ENCODE measurements at regions not wholly inside any gene's neighbourhood (a gene's known extent, or its start where the extent isn't known, plus 50 kb on each side); places are given as distances from the start of the nearest gene placed in this dataset.
"Not testable (repeated sequence)": the region's sequence is repeated elsewhere in the genome, so short reads cannot be mapped to it uniquely, and the experiment has no call there.

DNA sequence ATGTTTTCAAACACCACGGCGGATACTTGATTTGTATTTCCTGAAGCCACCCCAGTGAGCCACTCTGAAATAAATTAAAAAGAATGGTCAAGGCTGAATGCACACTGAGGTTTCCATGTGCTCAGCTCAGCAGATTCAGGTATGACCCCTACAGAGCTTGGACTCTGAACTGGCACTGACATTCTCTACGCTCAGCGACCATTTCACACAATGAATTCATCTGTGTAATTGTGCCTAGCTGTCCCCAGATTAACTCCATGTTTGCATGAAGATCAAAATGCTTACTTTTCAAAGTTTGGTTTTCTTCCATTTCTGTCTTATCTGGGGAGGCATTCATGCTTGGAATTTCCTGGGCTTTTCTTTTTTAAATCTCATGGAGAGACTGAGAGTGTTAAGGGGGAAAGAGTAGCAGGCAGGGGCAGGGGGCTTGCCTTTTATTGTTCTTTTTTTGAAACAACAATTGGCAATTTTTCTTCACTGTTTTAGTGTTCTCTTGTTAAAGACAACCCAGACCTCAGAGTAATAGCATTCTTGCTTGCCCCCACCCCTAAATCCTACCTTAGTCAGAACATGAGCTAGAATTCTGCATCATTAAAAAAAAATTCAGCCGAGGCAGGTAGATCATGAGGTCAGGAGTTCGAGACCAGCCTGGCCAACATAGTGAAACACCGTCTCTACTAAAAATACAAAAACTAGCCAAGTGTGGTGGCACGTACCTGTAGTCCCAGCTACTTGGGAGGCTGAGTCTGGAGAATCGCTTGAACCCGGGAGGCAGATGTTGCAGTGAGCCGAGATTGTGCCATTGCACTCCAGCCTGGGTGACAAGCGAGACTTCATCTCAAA is 85.5 kb upstream of the HNF1B start:
- no peak for ATAC-seq
- DNase-seq: no peak

GRCh38 chr17:37829592-37830123 is 84.8 kb upstream of the HNF1B start:
- intact Hi-C loops (cut with DNase I): no loop called here
- no peak for DNase-seq
- no peak for ATAC-seq

More for the DNA sequence above, 85.5 kb upstream of the HNF1B start:
- intact Hi-C loops (cut with DNase I): no loop called here

- intact Hi-C loops (cut with DNase I): no loop called here
- ATAC-seq: peak in 1 of 2 donors; percentile 19
These were observed 83.8 kb upstream of the HNF1B start for GRCh38 chr17:37828651-37829124.

DNA sequence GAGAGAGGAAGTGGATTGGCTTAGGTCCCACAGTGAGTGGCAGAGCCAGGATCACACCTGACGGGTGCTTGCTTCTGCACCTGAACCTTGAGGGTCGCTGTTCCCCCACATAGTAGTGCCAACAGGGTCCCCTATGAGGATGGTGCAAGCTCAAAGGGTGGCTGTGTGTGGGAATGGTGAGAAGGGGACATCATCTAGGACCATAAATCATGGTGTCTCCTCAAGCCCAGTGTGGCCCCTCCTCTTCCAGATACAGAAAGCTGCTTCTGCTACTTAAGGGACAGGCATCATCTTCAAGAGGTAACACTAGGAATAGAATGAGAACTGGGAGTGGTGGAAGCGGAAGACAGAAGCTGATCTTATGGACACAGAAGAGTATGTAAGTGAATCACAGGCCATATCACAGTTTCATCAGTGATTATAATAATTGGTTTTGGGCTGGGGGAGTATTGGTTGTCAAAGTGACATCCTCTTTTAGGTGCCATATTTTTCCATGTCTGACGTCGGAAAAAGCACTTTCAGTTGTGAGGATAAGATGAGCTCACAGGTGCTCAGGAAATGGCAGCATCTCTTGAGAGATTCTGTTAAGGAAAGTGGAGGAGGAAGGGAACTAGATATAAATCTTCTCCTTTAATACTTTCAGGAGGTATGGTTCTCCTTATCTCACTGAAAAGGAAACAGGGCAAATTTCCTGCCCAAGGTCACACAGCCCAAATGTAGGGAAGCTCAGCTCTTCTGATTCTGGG is 83.2 kb upstream of the HNF1B start:
- DNase-seq (no peak), ATAC-seq (no peak)
- intact Hi-C loops (cut with DNase I): no loop called here

More at GRCh38 chr17:37828651-37829124, 83.8 kb upstream of the HNF1B start:
- DNase-seq: no peak

GRCh38 chr17:37826497-37827430 is 81.9 kb upstream of the HNF1B start:
- no peak for DNase-seq
- intact Hi-C loops (cut with DNase I): no loop called here
- ATAC-seq: peak in 1 of 2 donors; percentile 60

GRCh38 chr17:37825851-37826250 is 81.0 kb upstream of the HNF1B start:
- intact Hi-C loops (cut with DNase I): no loop called here
- ATAC-seq: no peak
- DNase-seq: no peak

GRCh38 chr17:37824534-37825485 is 80.0 kb upstream of the HNF1B start:
- ATAC-seq: peak in 1 of 2 donors; percentile 48
- intact Hi-C loops (cut with DNase I): no loop called here
- no peak for DNase-seq

DNA sequence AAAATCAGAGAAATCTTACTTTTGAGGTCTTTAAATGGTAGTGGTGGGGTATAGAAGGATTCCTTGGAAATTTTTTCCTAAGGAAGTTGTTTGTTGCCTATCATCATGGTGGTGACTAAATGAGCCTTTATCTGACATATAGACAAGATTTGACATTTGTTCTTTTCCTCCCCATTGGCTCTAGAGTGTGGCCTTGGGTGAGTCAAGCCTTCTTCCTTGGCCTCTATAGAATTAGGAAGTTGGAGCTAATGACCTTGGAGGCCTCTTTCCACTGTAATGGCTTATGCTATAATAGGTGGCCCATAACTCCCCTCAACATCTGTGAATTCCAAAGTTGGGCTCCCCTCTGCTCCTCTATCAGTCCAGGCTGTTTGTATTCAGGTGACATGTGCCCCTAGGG is 79.1 kb upstream of the HNF1B start:
- ATAC-seq (no peak), DNase-seq (no peak)
- intact Hi-C loops (cut with DNase I): no loop called here

- intact Hi-C loops (cut with DNase I): no loop called here
- ATAC-seq: no peak
- no peak for DNase-seq
These were observed 76.3 kb upstream of the HNF1B start for GRCh38 chr17:37820995-37821713.

- intact Hi-C loops (cut with DNase I): no loop called here
- ATAC-seq: no peak
- no peak for DNase-seq
These were observed 75.6 kb upstream of the HNF1B start for GRCh38 chr17:37820313-37820994.

DNA sequence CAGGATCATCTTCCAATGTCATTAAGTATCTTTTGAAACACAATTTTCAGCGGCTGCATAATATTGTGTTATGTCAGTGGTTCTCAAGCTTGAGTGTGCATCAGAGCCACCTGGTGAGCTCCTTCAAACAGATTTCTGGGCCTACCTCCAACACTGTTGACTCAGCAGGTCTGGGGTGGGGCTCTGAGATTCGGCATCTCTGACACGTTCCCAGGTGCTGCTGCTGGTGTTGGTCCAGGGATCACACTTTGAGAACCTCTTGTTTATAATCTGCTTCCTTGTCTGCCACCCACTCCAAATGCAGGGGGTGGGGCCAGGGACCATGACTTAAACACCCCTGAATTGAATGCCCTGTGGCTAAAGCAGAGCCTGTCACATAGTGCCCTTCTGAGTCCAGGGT is 73.8 kb upstream of the HNF1B start:
- no peak for DNase-seq
- intact Hi-C loops (cut with DNase I): loop anchor here in 1 of 2 donors (5.0 to 10.0 kb wide), 2 partner anchors 166 to 294 kb away; no protein-coding TSS in a partner anchor
- ATAC-seq: peak in 1 of 2 donors; percentile 56

GRCh38 chr17:37816950-37817349 is 72.1 kb upstream of the HNF1B start:
- DNase-seq (no peak), ATAC-seq (no peak)
- intact Hi-C loops (cut with DNase I): loop anchor here in 1 of 2 donors (5.0 to 10.0 kb wide), 2 partner anchors 165 to 292 kb away; no protein-coding TSS in a partner anchor

DNA sequence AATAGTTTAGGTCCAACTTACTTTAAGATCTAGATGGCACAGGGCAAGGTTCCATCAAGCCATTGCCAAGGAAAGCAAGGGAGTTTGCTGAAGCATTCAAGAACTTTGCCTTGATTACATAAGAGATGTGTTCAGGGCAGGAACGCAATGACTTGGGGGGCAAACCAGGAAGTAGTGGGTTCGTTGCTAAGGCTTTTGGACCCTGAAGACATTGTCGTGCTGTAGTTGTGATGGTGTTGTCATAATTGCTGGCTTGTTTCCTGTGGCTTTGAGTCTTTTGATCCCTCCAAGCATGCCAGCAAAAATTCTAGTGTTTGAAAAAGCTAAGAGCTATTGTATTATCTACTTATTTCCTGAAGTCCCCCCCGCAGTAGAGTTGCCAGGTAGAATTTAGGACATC is 70.7 kb upstream of the HNF1B start:
- DNase-seq (no peak), ATAC-seq (no peak)
- intact Hi-C loops (cut with DNase I): loop anchor here in 1 of 2 donors (5.0 to 10.0 kb wide), 2 partner anchors 163 to 291 kb away; no protein-coding TSS in a partner anchor

- ATAC-seq (peak in 1 of 2 donors; percentile 58), DNase-seq (no peak)
- intact Hi-C loops (cut with DNase I): loop anchor here in 1 of 2 donors (10.0 kb wide), 1 partner anchor 289 kb away; no protein-coding TSS in a partner anchor
These were observed 68.9 kb upstream of the HNF1B start for GRCh38 chr17:37813751-37814150.

DNA sequence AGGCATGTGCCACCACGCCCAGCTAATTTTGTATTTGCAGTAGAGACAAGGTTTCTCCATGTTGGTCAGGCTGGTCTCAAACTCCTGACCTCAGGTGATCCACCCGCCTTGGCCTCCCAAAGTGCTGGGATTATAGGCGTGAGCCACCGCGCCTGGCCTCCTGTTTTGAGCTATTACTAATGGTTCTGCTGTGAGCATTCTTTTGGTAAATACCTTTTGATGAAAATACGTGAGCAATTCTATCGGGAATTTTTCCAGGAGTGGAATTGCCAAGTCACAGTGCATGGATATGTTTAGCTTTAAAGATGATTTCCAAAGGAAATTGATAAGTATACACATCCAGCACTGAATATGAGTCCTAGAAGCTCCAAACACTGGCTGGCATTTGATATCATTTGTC is 64.0 kb upstream of the HNF1B start:
- DNase-seq; intact Hi-C loops (cut with DNase I); ATAC-seq: not testable (repeated sequence)

GRCh38 chr17:37802712-37803416 is 58.0 kb upstream of the HNF1B start:
- no peak for DNase-seq
- peak; percentile 65 to 66 for ATAC-seq

More at GRCh38 chr17:37802712-37803416, 58.0 kb upstream of the HNF1B start:
- intact Hi-C loops (cut with DNase I): no loop called here

All from left cardiac atrium (tissue), 4 donors.